ENCODE measurements at regions not wholly inside any gene's neighbourhood (a gene's known extent, or its start where the extent isn't known, plus 50 kb on each side); places are given as distances from the start of the nearest gene placed in this dataset.
A peak's percentile ranks its signal among the peaks of the same experiment; 100 is the strongest.

DNA sequence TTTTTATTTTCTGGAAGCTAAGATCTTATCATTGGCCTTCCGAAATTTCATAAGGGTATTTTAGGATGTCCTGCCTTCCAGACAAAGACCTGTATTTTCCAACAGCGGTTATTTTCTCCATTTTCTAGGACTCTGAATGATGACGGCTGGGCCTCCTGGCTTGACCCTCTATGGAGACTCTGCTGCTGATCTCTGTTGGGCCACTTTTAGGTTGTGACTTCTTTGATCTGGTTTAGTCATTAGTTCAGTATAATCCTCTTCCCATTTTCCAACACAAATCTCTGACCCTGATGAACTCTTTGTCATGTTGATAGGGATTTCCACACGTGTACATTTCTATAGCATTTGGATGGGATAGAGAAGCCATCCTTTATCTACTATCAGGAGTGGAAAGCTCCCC, 93.7 kb downstream of the HS1BP3 start:
- no peak overlapping the region for H3K27ac ChIP-seq
- DNase-seq (ENCODE audit: low read depth, low spot score) = no peak

- no peak overlapping the region for H3K27ac ChIP-seq
- DNase-seq (ENCODE audit: low read depth, low spot score) = no peak
Measured at GRCh38 chr2:20557635-20558034, 93.3 kb downstream of the HS1BP3 start.

- no peak for DNase-seq (ENCODE audit: low read depth, low spot score)
- H3K27ac ChIP-seq = no peak overlapping the region
Measured at GRCh38 chr2:20558391-20559150, 92.3 kb downstream of the HS1BP3 start.

DNA sequence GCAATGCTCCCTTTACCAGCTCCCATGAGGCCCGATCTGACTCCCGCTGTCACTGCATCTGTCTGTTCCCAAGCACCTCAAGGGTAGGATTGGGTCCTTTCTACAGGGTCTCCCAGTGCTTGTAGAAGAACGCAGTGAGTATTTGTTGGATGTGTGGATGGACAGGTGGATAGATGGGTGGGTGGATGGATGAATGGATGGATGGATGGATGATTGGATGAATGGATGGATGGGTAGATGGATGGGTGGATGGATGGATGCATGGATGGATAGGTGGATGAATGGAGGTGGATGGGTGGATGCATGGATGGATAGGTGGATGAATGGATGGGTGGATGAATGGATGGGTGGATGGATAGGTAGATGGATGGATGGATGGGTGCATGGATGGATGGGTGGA, 91.6 kb downstream of the HS1BP3 start:
- no peak for DNase-seq (ENCODE audit: low read depth, low spot score)
- no peak overlapping the region for H3K27ac ChIP-seq

DNA sequence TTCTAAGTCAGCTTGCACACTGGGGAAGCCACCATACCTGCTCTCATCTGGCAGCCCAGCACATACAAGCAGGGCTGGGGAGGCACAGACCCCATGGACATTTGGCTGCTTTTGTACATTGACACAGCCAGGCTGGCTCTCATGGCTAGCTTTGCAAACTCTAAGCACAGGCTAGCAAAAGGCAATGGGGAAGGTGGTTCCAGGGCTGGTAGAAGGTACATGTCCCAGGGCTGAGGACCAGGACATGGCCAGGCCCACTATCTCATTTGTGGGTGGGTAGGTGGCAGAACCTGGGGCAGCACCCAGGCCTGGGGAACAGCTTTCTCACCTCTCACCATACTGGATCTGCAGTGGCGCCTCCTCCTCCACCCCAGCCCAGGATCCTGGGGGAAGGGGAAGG, 90.9 kb downstream of the HS1BP3 start:
- no peak for DNase-seq (ENCODE audit: low read depth, low spot score)
- no peak overlapping the region for H3K27ac ChIP-seq

DNA sequence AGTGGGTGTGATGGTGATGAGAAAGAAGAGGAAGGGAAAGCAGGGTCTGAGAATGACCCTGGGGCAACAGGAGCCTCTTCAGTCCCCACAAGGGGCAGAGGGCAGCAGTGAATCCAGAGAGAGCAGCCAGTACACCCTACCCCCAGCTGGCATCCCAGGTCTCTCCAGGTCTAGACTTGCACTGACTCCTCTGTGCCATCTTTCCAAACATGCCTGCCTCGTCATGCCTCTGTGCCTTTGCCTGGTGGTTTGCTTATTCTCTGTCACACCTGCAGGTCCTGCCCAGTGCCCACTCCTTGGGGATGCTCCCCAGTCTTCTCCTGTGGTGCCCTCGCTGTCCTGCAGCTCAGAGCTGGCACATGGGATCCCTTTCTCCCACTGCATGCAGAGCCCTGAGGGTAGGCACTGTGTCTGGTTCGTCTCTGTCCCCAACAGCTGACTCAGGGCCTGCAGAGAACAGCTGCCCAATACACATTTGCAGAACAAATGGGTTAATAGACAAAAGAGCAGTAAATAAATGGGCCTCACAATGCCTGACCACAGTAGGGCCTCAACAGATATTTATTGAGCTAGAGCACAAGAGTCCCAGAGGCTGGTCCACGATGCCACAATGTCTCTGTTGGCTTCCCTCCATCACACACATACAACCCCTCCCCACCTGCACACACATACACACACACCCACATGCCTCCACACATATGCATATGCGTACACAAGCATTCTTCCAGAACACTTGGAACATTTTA, 89.8 kb downstream of the HS1BP3 start:
- no peak overlapping the region for H3K27ac ChIP-seq
- peak; percentile 39 for DNase-seq (ENCODE audit: low read depth, low spot score)

DNA sequence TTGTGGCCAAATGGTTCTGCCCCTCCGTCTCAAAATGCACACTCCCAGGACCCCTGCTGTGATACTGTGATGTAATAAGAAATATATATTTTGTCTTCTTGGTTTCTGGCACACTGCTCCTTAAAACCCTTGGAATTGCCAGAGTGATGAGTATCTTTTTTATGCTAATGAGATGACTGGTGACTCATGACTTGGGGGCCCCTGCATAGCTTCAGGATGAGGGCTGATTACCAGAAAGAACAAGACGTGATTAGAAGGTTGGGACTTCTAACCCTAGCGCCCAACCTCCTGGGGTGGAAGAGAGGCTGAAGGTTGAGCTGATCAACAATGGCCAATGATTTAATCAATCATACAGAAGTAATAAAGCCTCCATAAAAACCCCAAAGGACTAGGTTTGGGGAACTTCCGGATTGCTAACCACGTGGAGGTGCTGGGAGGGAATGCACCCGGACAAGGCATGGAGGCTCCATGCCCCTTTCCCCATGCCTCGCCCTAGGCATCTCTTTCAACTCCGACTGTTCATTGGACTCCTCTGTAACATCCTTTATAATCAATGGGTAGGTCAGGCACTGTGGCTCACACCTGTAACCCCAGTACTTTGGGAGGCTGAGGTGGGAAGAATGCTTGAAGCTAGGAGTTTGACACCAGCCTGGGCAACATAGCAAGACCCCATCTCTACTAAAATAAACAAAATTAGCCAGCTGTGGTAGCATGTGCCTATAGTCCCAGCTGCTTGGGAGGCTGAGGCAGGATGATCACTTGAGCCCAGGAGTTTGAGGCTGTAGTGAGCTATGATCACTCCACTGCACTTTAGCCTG, 89.1 kb downstream of the HS1BP3 start:
- DNase-seq (ENCODE audit: low read depth, low spot score) = no peak
- no peak overlapping the region for H3K27ac ChIP-seq

GRCh38 chr2:20562540-20563225, 88.2 kb downstream of the HS1BP3 start:
- H3K27ac ChIP-seq = no peak overlapping the region
- no peak for DNase-seq (ENCODE audit: low read depth, low spot score)

DNA sequence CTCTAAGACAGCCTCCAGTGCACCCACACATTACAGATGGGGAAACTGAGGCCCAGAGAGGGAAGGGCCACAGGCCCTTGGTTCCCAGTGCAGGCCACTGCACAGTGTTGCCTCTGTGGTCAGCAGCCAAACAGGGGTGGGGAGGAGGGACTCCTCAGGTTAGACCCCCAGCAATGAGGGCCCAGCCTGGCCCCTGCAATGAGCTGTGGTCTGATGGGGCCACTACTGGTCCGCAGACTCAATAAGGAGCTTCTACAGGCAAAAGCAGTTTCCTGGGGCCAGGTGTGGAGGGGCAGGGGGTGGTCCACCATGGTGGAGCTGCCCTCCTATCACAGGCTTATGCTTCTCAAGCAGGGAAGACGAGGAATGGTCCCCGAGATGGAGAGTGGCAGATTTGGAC, 87.6 kb downstream of the HS1BP3 start:
- DNase-seq (ENCODE audit: low read depth, low spot score) = no peak
- H3K27ac ChIP-seq = no peak overlapping the region

GRCh38 chr2:20563833-20564232, 87.1 kb downstream of the HS1BP3 start:
- no peak overlapping the region for H3K27ac ChIP-seq
- DNase-seq (ENCODE audit: low read depth, low spot score) = peak; percentile 31

- DNase-seq (ENCODE audit: low read depth, low spot score) = no peak
Measured at GRCh38 chr2:20565101-20565622, 85.7 kb downstream of the HS1BP3 start.

DNA sequence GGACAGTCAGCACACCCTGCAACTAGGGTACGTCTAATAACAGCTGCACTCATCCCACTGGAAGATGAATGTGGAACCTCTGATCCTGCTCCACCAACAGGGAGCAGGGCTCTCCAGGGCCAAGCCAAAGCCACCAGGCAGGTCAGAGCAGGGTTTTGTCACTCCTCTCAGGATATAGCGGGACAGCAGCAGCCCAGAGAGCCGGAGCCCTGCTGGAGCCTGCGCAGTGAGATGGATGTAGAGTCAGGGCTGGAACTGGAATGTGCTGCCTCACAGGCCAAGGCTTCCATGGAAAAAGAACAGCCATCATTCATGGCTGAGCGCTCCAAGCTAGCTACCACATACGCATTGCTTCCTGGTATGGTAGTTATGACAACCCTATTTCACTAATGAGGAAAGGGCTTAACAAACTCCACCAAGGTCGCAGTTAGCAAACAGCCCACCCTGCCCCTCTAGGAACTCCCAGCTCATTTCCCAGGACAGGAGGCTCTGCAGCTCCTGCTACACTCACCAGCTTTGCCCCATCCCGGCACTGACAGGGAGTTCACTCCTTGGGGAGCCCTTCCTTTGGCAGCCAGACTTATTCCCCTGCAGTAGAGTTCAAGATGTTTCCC, 85.2 kb downstream of the HS1BP3 start:
- H3K27ac ChIP-seq = no peak overlapping the region
- DNase-seq (ENCODE audit: low read depth, low spot score) = no peak

More at GRCh38 chr2:20565101-20565622, 85.7 kb downstream of the HS1BP3 start:
- H3K27ac ChIP-seq = no peak overlapping the region

DNA sequence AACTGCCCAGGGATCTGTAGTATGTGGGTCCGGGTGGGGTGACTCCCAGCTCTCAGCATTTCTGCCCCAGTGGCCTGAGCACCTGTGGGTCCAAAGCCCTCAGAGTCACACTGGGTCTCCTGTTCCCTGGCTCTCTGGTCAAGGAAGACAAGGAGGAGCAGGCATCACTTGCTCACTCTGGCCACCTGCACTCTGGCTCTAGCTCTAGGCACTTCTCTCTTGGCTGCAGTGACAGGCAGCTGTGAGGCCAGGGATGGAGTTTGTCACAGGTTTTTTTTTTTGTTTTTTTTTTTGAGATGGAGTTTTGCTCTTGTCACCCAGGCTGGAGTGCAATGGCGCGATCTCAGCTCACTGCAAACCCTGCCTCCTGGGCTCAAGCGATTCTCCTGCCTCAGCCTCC, 84.6 kb downstream of the HS1BP3 start:
- DNase-seq (ENCODE audit: low read depth, low spot score) = no peak
- H3K27ac ChIP-seq = no peak overlapping the region

DNA sequence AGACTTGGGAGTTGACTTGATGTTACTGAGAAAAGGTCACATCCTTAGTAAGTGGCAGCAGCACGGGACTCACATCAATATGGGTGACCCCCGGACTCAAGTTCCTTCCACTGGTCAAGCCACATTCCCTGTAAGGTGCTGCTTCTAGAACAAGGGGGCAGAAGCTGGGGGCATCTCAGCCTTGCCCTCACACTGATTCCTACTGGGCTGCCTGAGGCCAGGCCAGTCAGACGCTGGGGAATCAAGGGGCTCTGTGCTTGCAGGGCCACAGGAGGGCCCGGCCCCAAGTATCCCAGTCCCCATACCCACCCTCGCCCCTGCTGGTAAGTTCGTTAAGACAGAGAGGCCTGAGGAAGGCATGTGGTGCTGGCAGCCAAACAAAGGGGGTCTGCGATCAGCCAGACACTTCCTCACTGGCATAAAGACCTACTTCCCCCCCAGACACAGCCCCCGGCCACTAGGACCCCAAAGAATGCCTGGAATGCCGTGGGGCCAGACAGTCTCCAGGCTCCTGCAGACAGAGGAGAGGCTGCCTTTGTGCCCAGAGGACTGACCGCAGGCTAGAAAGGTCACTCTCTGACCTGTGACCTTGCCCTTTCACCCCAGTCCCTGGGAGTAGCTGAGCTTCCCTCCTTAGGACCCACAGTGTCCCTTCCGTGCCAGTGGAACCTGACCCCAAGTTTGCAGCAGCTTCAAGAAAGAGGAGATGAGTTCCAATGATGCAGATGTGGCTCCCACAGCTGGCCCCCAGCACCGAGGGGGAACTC, 83.6 kb downstream of the HS1BP3 start:
- DNase-seq (ENCODE audit: low read depth, low spot score) = no peak
- H3K27ac ChIP-seq = no peak overlapping the region

All from epithelial cell of prostate (primary cell).